ENCODE measurements at regions not wholly inside any gene's neighbourhood (a gene's known extent, or its start where the extent isn't known, plus 50 kb on each side); places are given as distances from the start of the nearest gene placed in this dataset.

- no peak overlapping the region for H3K4me3 Mint-ChIP-seq
- no peak overlapping the region for H4K5ac ChIP-seq (ENCODE audit: insufficient read length, low read depth, low read length)
- WGBS (ENCODE audit: extremely low coverage, insufficient read length, low lambda C conversion rate): no CpG with 5 or more reads among the region's 2 CpGs
- H2BK20ac ChIP-seq (ENCODE audit: low read depth, low read length, poor library complexity, severe bottlenecking): no peak overlapping the region
- H4K20me1 ChIP-seq (ENCODE audit: control insufficient read depth, insufficient read depth, insufficient read length): no peaks in the 10 kb centered on the region
- H3K18ac ChIP-seq (ENCODE audit: insufficient read length, low read depth, low read length): no peak overlapping the region
- H4K91ac ChIP-seq (ENCODE audit: insufficient read length, low read depth, low read length): no peak overlapping the region
- H3K4ac ChIP-seq (ENCODE audit: low read depth, low read length): no peak overlapping the region
- H4K8ac ChIP-seq (replicated peaks; ENCODE audit: insufficient read length, low read depth, low read length): no peak overlapping the region
- no peak overlapping the region for H2BK12ac ChIP-seq (ENCODE audit: insufficient read length, low read depth, low read length)
- H3K9ac ChIP-seq (ENCODE audit: extremely low read depth, insufficient read length, low read length): no peak overlapping the region
- peaks cover 0 to 2% (median 0%) of the 10 kb centered on the region in 3 experiments; a peak in 1 of 7 replicates for H3K36me3 Mint-ChIP-seq (ENCODE audit: insufficient read depth in 1 of 3, low read depth in 3 of 3)
- peaks cover 13 to 15% of the 10 kb centered on the region in 2 experiments for H3K4me1 Mint-ChIP-seq
- no peak overlapping the region for H2BK5ac ChIP-seq (ENCODE audit: insufficient read length, low read length)
- H3K27me3 ChIP-seq (ENCODE audit: insufficient read depth, low read length): no peaks in the 10 kb centered on the region
- no peaks in the 10 kb centered on the region for H3K79me2 ChIP-seq (ENCODE audit: insufficient read depth, low read length)
- no peaks in the 10 kb centered on the region for H3K9me3 Mint-ChIP-seq
- H3K23me2 ChIP-seq (ENCODE audit: insufficient read length, low read depth, low read length, poor library complexity, severe bottlenecking): no peaks in the 10 kb centered on the region
- H3K9me3 ChIP-seq (ENCODE audit: control insufficient read depth, low read depth, low read length): no peaks in the 10 kb centered on the region
- no peak overlapping the region for H2AFZ ChIP-seq (ENCODE audit: low read length)
- H2AK5ac ChIP-seq (ENCODE audit: insufficient read length, low read length): no peak overlapping the region
- H3K27ac Mint-ChIP-seq: no peak overlapping the region
- TF ChIP-seq, protein P1, sequence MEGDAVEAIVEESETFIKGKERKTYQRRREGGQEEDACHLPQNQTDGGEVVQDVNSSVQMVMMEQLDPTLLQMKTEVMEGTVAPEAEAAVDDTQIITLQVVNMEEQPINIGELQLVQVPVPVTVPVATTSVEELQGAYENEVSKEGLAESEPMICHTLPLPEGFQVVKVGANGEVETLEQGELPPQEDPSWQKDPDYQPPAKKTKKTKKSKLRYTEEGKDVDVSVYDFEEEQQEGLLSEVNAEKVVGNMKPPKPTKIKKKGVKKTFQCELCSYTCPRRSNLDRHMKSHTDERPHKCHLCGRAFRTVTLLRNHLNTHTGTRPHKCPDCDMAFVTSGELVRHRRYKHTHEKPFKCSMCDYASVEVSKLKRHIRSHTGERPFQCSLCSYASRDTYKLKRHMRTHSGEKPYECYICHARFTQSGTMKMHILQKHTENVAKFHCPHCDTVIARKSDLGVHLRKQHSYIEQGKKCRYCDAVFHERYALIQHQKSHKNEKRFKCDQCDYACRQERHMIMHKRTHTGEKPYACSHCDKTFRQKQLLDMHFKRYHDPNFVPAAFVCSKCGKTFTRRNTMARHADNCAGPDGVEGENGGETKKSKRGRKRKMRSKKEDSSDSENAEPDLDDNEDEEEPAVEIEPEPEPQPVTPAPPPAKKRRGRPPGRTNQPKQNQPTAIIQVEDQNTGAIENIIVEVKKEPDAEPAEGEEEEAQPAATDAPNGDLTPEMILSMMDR (conservative IDR thresholded peaks at IDR 0.05): no peak
- no peaks in the 10 kb centered on the region for H3K4me1 ChIP-seq (ENCODE audit: insufficient read depth, low read length)
- no peak overlapping the region for H2BK120ac ChIP-seq (ENCODE audit: low read depth, low read length, poor library complexity, severe bottlenecking)
- H3K14ac ChIP-seq (ENCODE audit: insufficient read depth, low read length): no peak overlapping the region
- DNase-seq: no peak
- H3K23ac ChIP-seq (ENCODE audit: insufficient read length, low read depth, low read length): no peak overlapping the region
- H3K27me3 Mint-ChIP-seq (ENCODE audit: low read depth): no peaks in the 10 kb centered on the region
- no peak overlapping the region for H3K27ac ChIP-seq (ENCODE audit: insufficient read length, low read depth, low read length)
- H3K79me1 ChIP-seq (ENCODE audit: insufficient read depth, low read depth, low read length, poor library complexity, severe bottlenecking): no peaks in the 10 kb centered on the region
- no peak overlapping the region for H3K56ac ChIP-seq (ENCODE audit: insufficient read length, low read depth, low read length)
- H3T11ph ChIP-seq (ENCODE audit: low read length): no peak overlapping the region
- H2BK15ac ChIP-seq (ENCODE audit: low read depth, low read length): no peak overlapping the region
- no peak overlapping the region for H3K4me2 ChIP-seq (ENCODE audit: insufficient read depth, insufficient read length, low read length)
These were observed 851.2 kb upstream of the ID2 start for GRCh38 chr2:7830616-7831015.

Data from H9 (cell line).